K562 (cell line): ENCODE measurements at regions not wholly inside any gene's neighbourhood (a gene's known extent, or its start where the extent isn't known, plus 50 kb on each side); places are given as distances from the start of the nearest gene placed in this dataset.

ENCODE experiments used
- ATAC-seq: fragments of 200-7000 bp; cut with Tn5 transposase; 3 replicates; pipeline ENCODE4 v1.9.1; 2020; ENCODE audit warnings: moderate library complexity
- BruUV-seq: library from RNA; stranded (reverse); fragments of 400-500 nt; replicated peaks from 2 replicates; lab custom pipeline; 2021; lab: Mats Ljungman, UMichigan
- CTCF ChIA-PET: fragments of 300-600 bp; formaldehyde crosslinking; extraction: SDS; loops from one replicate; lab custom pipeline; 2021; ENCODE audit warnings: low intra/inter-chr PET ratio; lab: Yijun Ruan, JAX
- POLR2A ChIA-PET: fragments of 300-600, 350-650 bp; sonication (Branson Sonifier 250); formaldehyde crosslinking; extraction: SDS; loops from one replicate; lab custom pipeline; 2021; ENCODE audit warnings: antibody characterized with exemption, inconsistent platforms; lab: Yijun Ruan, JAX
- DNase-seq, 4 experiments: peaks; one replicate each; pipeline versions ENCODE4 v3.0.0 to v3.0.0-alpha.2; 2011 to 2018; ENCODE audit warnings: low spot score in 3 of 4, mixed read lengths in 3 of 4; ENCODE audit errors: extremely low read depth in 1 of 4
- FAIRE-seq: peaks from 2 replicates; lab custom pipeline; 2011; peaks lifted over from hg19 to GRCh38; lab: Jason Lieb, UNC
- H2AFZ ChIP-seq: 2 replicates; pipeline ENCODE4 v1.6.0; 2011; ENCODE audit warnings: low read depth, low read length, control low read depth, inconsistent platforms
- H3K27ac ChIP-seq: fragments of 200-600 bp; 3 replicates; pipeline ENCODE4 v1.8.0; 2011; ENCODE audit warnings: low read depth, mild to moderate bottlenecking, control low read depth, inconsistent platforms, low read length, moderate library complexity, mixed read lengths; ENCODE audit errors: extremely low read depth
- H3K27me3 ChIP-seq, 2 experiments: fragments of 300-600 bp in 1 of 2; 2 replicates in 1 of 2; 3 replicates in 1 of 2; pipeline versions ENCODE4 v1.6.0 to v1.8.0; 2011; ENCODE audit warnings: inconsistent platforms in 2 of 2, low read length in 2 of 2, mild to moderate bottlenecking in 1 of 2, mixed read lengths in 1 of 2, moderate library complexity in 1 of 2; ENCODE audit not compliant: control insufficient read depth in 2 of 2, insufficient read depth in 2 of 2
- H3K36me3 ChIP-seq: fragments of 300-600 bp; 3 replicates; pipeline ENCODE4 v1.8.0; 2011; ENCODE audit warnings: mild to moderate bottlenecking, low read length, inconsistent platforms; ENCODE audit not compliant: control insufficient read depth, insufficient read depth
- H3K4me1 ChIP-seq, 2 experiments: fragments of 200-600 bp in 1 of 2; replicated peaks in 1 of 2; 2 replicates in 1 of 2; 3 replicates in 1 of 2; pipeline versions ENCODE4 v1.5.1 to v1.8.0; 2011; ENCODE audit warnings: inconsistent platforms in 2 of 2, low read length in 2 of 2, mild to moderate bottlenecking in 1 of 2, mixed read lengths in 1 of 2, moderate library complexity in 1 of 2; ENCODE audit not compliant: control insufficient read depth in 2 of 2, insufficient read depth in 2 of 2
- H3K4me2 ChIP-seq: 2 replicates; pipeline ENCODE4 v1.6.1; 2011; ENCODE audit warnings: low read length, control low read depth, inconsistent platforms, mixed read lengths; ENCODE audit not compliant: insufficient read depth
- H3K4me3 ChIP-seq: fragments of 200-600 bp; sonication (generic), shearing (Covaris generic); 2 replicates; pipeline ENCODE4 v1.5.1; 2016; ENCODE audit warnings: control low read depth, inconsistent platforms
- H3K79me2 ChIP-seq: fragments of 200-600 bp; 3 replicates; pipeline ENCODE4 v1.8.0; 2011; ENCODE audit warnings: low read length, inconsistent platforms; ENCODE audit not compliant: control insufficient read depth, insufficient read depth
- H3K9ac ChIP-seq, 2 experiments: 2 replicates each; pipeline versions ENCODE4 v1.6.0 to v1.6.1; 2011; ENCODE audit warnings: low read depth in 2 of 2, low read length in 2 of 2, control low read depth in 1 of 2, inconsistent platforms in 1 of 2, mild to moderate bottlenecking in 1 of 2, mixed read lengths in 1 of 2; ENCODE audit not compliant: insufficient read depth in 1 of 2
- H3K9me1 ChIP-seq: one replicate; pipeline ENCODE4 v1.6.0; 2011; ENCODE audit warnings: inconsistent platforms, mild to moderate bottlenecking, low read length, moderate library complexity; ENCODE audit not compliant: control insufficient read depth, insufficient read depth
- H3K9me3 ChIP-seq: replicated peaks from 2 replicates; pipeline ENCODE4 v1.5.1; 2011; ENCODE audit warnings: low read depth, low read length, inconsistent platforms; ENCODE audit not compliant: control insufficient read depth, insufficient read depth
- H4K20me1 ChIP-seq: replicated peaks from 2 replicates; pipeline ENCODE4 v1.6.1; 2011; ENCODE audit warnings: low read length, inconsistent platforms, mixed read lengths; ENCODE audit not compliant: control insufficient read depth, insufficient read depth
- HDGF ChIP-seq: fragments of 450-650 bp; IDR thresholded peaks from 2 replicates; pipeline ENCODE4 v1.6.1; 2016
- ILK ChIP-seq: fragments of 450-650 bp; IDR thresholded peaks from 2 replicates; pipeline ENCODE4 v1.6.1; 2016; ENCODE audit warnings: missing genetic modification characterization, low read depth, mild to moderate bottlenecking, missing compliant biosample characterization, moderate library complexity, borderline replicate concordance
- MCM7 ChIP-seq, 2 experiments: fragments of 450-650 bp; IDR thresholded peaks; 2 replicates each; pipeline ENCODE4 v1.6.1; 2016 to 2018
- PHF20 ChIP-seq: fragments of 450-650 bp; IDR thresholded peaks from 2 replicates; pipeline ENCODE4 v1.6.1; 2018; ENCODE audit not compliant: partially characterized antibody
- SOX6 ChIP-seq: fragments of 450-650 bp; IDR thresholded peaks from 2 replicates; pipeline ENCODE4 v1.6.1; 2014; ENCODE audit warnings: mild to moderate bottlenecking
- TCF3 ChIP-seq: sonication (generic); formaldehyde crosslinking; IDR thresholded peaks from 2 replicates; pipeline ENCODE4 v1.4.0; 2020; ENCODE audit warnings: mild to moderate bottlenecking, missing genetic modification reagents
- ZBTB8A ChIP-seq: fragments of 450-650 bp; IDR thresholded peaks from 2 replicates; pipeline ENCODE4 v1.6.1; 2018; ENCODE audit warnings: mild to moderate bottlenecking, moderate library complexity; ENCODE audit not compliant: partially characterized antibody
- ZNF217 ChIP-seq: sonication (generic); formaldehyde crosslinking; IDR thresholded peaks from 2 replicates; pipeline ENCODE4 v1.8.0; 2022; ENCODE audit warnings: mild to moderate bottlenecking, missing genetic modification reagents
- ZNF41 ChIP-seq: fragments of 250-450 bp; sonication (Bioruptor Pico); conservative IDR thresholded peaks from 2 replicates; pipeline ENCODE4 v1.4.0; 2020; ENCODE audit warnings: mild to moderate bottlenecking
- ZNF584 ChIP-seq: fragments of 200-800 bp; sonication (Bioruptor generic); IDR thresholded peaks from 2 replicates; pipeline ENCODE4 v1.6.1; 2016; ENCODE audit warnings: low read depth, mild to moderate bottlenecking, missing genetic modification characterization, missing compliant biosample characterization
- WGBS: fragments of 100-300 bp; shearing (Covaris generic); methylation state at CpG from one replicate; pipeline ENCODE4 v1.1.6; 2016; ENCODE audit warnings: low coverage, mixed read lengths; ENCODE audit not compliant: insufficient coverage; ENCODE audit errors: missing lambda C conversion rate; 5-methylcytosine and 5-hydroxymethylcytosine counted together
- in situ Hi-C: fragments of 300-500 bp; cut with MboI; formaldehyde crosslinking; loops from 4 replicates; pipeline ENCODE4 v1.15.0; 2018; ENCODE audit warnings: inconsistent platforms, mixed read lengths
- intact Hi-C: fragments of 100-400 bp; cut with micrococcal nuclease; formaldehyde crosslinking; loops from 2 replicates; pipeline ENCODE4 v1.14.2; 2022
- TF ChIP-seq, protein P1 (sequence below), 3 experiments: IDR thresholded peaks in 2 of 3; conservative IDR thresholded peaks in 1 of 3; 2 replicates each; pipeline ENCODE4 v1.5.1; 2011 to 2012; ENCODE audit warnings: low read length in 3 of 3, mild to moderate bottlenecking in 3 of 3, control low read depth in 2 of 3, improper control_type of control experiment in 1 of 3, inconsistent platforms in 1 of 3, low read depth in 1 of 3, mixed read lengths in 1 of 3, moderate library complexity in 1 of 3; ENCODE audit not compliant: insufficient read depth in 2 of 3
- TF ChIP-seq, protein P2 (sequence below): fragments of 450-650 bp; formaldehyde crosslinking; IDR thresholded peaks from 2 replicates; pipeline ENCODE4 v1.4.0; 2022; ENCODE audit warnings: mild to moderate bottlenecking, moderate library complexity
- TF ChIP-seq, protein P3 (sequence below): sonication (generic); formaldehyde crosslinking; IDR thresholded peaks from 2 replicates; pipeline ENCODE4 v1.8.1; 2023; ENCODE audit warnings: mild to moderate bottlenecking, missing genetic modification reagents
- TF ChIP-seq, protein P4 (sequence below): sonication (generic); formaldehyde crosslinking; IDR thresholded peaks from 2 replicates; pipeline ENCODE4 v1.8.0; 2022; ENCODE audit warnings: missing genetic modification reagents, mild to moderate bottlenecking, borderline replicate concordance

DNA sequence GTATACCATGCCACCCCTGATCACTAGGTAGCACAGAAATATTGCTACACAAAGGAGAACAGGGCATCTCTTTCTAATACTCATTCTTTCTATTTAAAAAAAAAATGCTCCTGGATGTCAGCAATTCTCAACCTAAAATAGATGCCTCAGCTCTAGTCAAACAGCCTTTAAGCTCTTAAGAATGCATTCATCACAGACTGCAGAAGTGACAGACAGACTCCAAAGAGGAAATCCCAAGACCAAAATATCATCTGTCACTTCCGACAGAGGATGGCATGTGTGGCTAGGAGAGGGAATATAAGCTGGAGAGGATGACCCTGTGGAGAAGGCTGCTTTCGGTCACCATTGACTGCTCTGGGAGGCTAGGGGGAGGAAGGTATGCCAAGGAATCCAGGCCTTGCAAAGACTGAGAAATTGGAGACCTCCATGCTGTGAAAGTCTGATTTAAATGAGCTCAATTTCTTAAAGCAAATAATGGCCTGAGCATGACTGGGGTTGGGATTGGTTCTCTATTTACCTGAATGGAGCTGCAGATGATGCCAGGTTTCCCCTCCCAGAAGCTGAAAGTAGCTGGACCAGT lies 277.4 kb downstream of the BRINP2 start:
- H3K9me1 ChIP-seq, result no peaks in the 10 kb centered on the region
- no peak overlapping the region for H3K9ac ChIP-seq
- CTCF ChIA-PET, result no interaction called here
- H3K4me2 ChIP-seq, result no peak overlapping the region
- H4K20me1 ChIP-seq, result no peaks in the 10 kb centered on the region
- intact Hi-C loops, result no loop called here
- H3K27ac ChIP-seq, result no peak overlapping the region
- WGBS, result 3% methylated on average over 2 of the region's 2 CpGs
- no peaks in the 10 kb centered on the region for H3K79me2 ChIP-seq
- H3K36me3 ChIP-seq, result no peaks in the 10 kb centered on the region
- no peaks in the 10 kb centered on the region for H3K27me3 ChIP-seq
- no peak overlapping the region for H2AFZ ChIP-seq
- TF ChIP-seq, protein P1, sequence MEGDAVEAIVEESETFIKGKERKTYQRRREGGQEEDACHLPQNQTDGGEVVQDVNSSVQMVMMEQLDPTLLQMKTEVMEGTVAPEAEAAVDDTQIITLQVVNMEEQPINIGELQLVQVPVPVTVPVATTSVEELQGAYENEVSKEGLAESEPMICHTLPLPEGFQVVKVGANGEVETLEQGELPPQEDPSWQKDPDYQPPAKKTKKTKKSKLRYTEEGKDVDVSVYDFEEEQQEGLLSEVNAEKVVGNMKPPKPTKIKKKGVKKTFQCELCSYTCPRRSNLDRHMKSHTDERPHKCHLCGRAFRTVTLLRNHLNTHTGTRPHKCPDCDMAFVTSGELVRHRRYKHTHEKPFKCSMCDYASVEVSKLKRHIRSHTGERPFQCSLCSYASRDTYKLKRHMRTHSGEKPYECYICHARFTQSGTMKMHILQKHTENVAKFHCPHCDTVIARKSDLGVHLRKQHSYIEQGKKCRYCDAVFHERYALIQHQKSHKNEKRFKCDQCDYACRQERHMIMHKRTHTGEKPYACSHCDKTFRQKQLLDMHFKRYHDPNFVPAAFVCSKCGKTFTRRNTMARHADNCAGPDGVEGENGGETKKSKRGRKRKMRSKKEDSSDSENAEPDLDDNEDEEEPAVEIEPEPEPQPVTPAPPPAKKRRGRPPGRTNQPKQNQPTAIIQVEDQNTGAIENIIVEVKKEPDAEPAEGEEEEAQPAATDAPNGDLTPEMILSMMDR (IDR thresholded peaks at IDR 0.05 in 2 of 3, conservative IDR thresholded peaks at IDR 0.05 in 1 of 3; ENCODE audit: insufficient read depth in 2 of 3, low read depth in 1 of 3, low read length in 3 of 3), result no peak
- TF ChIP-seq PHF20 (no peak), ILK (no peak), ZBTB8A (no peak), TCF3 (CRISPR knock-in tag) (no peak), SOX6 (no peak), ZNF584 (no peak), ZNF41 (CRISPR knock-in tag) (no peak), MCM7 (IDR thresholded peaks at IDR 0.05) (no peak), HDGF (no peak), ZNF217 (CRISPR knock-in tag) (no peak)
- TF ChIP-seq, protein P2, sequence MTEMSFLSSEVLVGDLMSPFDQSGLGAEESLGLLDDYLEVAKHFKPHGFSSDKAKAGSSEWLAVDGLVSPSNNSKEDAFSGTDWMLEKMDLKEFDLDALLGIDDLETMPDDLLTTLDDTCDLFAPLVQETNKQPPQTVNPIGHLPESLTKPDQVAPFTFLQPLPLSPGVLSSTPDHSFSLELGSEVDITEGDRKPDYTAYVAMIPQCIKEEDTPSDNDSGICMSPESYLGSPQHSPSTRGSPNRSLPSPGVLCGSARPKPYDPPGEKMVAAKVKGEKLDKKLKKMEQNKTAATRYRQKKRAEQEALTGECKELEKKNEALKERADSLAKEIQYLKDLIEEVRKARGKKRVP (CRISPR knock-in tag), result no peak
- TF ChIP-seq, protein P3, sequence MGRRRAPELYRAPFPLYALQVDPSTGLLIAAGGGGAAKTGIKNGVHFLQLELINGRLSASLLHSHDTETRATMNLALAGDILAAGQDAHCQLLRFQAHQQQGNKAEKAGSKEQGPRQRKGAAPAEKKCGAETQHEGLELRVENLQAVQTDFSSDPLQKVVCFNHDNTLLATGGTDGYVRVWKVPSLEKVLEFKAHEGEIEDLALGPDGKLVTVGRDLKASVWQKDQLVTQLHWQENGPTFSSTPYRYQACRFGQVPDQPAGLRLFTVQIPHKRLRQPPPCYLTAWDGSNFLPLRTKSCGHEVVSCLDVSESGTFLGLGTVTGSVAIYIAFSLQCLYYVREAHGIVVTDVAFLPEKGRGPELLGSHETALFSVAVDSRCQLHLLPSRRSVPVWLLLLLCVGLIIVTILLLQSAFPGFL (CRISPR knock-in tag), result no peak
- TF ChIP-seq, protein P4, sequence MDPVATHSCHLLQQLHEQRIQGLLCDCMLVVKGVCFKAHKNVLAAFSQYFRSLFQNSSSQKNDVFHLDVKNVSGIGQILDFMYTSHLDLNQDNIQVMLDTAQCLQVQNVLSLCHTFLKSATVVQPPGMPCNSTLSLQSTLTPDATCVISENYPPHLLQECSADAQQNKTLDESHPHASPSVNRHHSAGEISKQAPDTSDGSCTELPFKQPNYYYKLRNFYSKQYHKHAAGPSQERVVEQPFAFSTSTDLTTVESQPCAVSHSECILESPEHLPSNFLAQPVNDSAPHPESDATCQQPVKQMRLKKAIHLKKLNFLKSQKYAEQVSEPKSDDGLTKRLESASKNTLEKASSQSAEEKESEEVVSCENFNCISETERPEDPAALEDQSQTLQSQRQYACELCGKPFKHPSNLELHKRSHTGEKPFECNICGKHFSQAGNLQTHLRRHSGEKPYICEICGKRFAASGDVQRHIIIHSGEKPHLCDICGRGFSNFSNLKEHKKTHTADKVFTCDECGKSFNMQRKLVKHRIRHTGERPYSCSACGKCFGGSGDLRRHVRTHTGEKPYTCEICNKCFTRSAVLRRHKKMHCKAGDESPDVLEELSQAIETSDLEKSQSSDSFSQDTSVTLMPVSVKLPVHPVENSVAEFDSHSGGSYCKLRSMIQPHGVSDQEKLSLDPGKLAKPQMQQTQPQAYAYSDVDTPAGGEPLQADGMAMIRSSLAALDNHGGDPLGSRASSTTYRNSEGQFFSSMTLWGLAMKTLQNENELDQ, result no peak
- TF ChIP-seq, all 486 proteins: peak for 0
- in situ Hi-C loops, result no loop called here
- POLR2A ChIA-PET, result no interaction called here
- peaks cover 4% of the 10 kb centered on the region; the same call in 1 of the 2 replicates for H3K9me3 ChIP-seq
- ATAC-seq, result no peak
- FAIRE-seq, result no peak
- H3K4me1 ChIP-seq, result no peaks in the 10 kb centered on the region
- BruUV-seq, result no TSS peak
- DNase-seq, result no peak
- no peak overlapping the region for H3K4me3 ChIP-seq
